Naive thymus-derived CD4-positive, alpha-beta T cell (primary cell): ENCODE measurements at regions not wholly inside any gene's neighbourhood (a gene's known extent, or its start where the extent isn't known, plus 50 kb on each side); places are given as distances from the start of the nearest gene placed in this dataset.
"Not testable (repeated sequence)": the region's sequence is repeated elsewhere in the genome, so short reads cannot be mapped to it uniquely, and the experiment has no call there.

Experiments
- ATAC-seq: fragments of 150-1000 bp; cut with Tn5 transposase; 2 replicates; pipeline ENCODE4 v1.10.0; 2021; ENCODE audit warnings: mild to moderate bottlenecking, moderate library complexity
- CTCF ChIA-PET: fragments of 350-600 bp; sonication (Branson Sonifier 250); formaldehyde crosslinking; loops from one replicate; lab custom pipeline; 2021; ENCODE audit warnings: antibody characterized with exemption; lab: Charles Lee
- POLR2A ChIA-PET: fragments of 350-600 bp; sonication (Branson Sonifier 250); formaldehyde crosslinking; loops from one replicate; lab custom pipeline; 2021; ENCODE audit warnings: antibody characterized with exemption, inconsistent platforms; lab: Charles Lee
- DNase-seq, 9 donors: peaks; one replicate each; pipeline versions ENCODE4 v3.0.0 to v3.0.0-alpha.2; 2020 to 2022; ENCODE audit warnings: mixed read lengths in 1 of 9
- H3K27ac ChIP-seq: one replicate; pipeline ENCODE4 v1.7.0; 2013; ENCODE audit warnings: mild to moderate bottlenecking, low read depth, low read length, moderate library complexity
- H3K27me3 ChIP-seq, 2 donors: one replicate each; pipeline ENCODE4 v1.7.0; 2013; ENCODE audit warnings: low read length in 2 of 2, mild to moderate bottlenecking in 2 of 2, moderate library complexity in 2 of 2; ENCODE audit not compliant: control insufficient read depth in 2 of 2, insufficient read depth in 2 of 2
- H3K36me3 ChIP-seq, 3 experiments: 1 replicate in 2 of 3; 2 replicates in 1 of 3; pipeline ENCODE4 v1.7.0; 2013; ENCODE audit warnings: low read length in 3 of 3, mild to moderate bottlenecking in 3 of 3, moderate library complexity in 1 of 3; ENCODE audit not compliant: insufficient read depth in 3 of 3, control insufficient read depth in 2 of 3
- H3K4me1 ChIP-seq, 2 donors: one replicate each; pipeline ENCODE4 v1.7.0; 2013; ENCODE audit warnings: low read length in 2 of 2, mild to moderate bottlenecking in 2 of 2, moderate library complexity in 1 of 2; ENCODE audit not compliant: control insufficient read depth in 2 of 2, insufficient read depth in 2 of 2
- H3K4me3 ChIP-seq: 2 replicates; pipeline ENCODE4 v1.7.0; 2013; ENCODE audit warnings: mild to moderate bottlenecking, low read length
- H3K9me3 ChIP-seq, 3 experiments: 1 replicate in 2 of 3; 2 replicates in 1 of 3; pipeline ENCODE4 v1.7.0; 2013; ENCODE audit warnings: low read length in 3 of 3; ENCODE audit not compliant: control insufficient read depth in 2 of 3
- H3K27ac Mint-ChIP-seq, 9 donors: one replicate each; pipeline ENCODE4 v1.8.0; 2020 to 2022; ENCODE audit warnings: mixed read lengths in 9 of 9, mild to moderate bottlenecking in 8 of 9, moderate library complexity in 5 of 9, inconsistent platforms in 2 of 9
- H3K27me3 Mint-ChIP-seq, 5 donors: one replicate each; pipeline ENCODE4 v1.8.0; 2021 to 2022; ENCODE audit warnings: mixed read lengths in 5 of 5, mild to moderate bottlenecking in 1 of 5
- H3K36me3 Mint-ChIP-seq, 5 donors: one replicate each; pipeline ENCODE4 v1.8.0; 2020 to 2022; ENCODE audit warnings: mixed read lengths in 5 of 5, mild to moderate bottlenecking in 3 of 5, inconsistent platforms in 1 of 5
- H3K4me1 Mint-ChIP-seq, 7 donors: one replicate each; pipeline ENCODE4 v1.8.0; 2020 to 2022; ENCODE audit warnings: mixed read lengths in 7 of 7, mild to moderate bottlenecking in 3 of 7, inconsistent platforms in 1 of 7
- H3K4me3 Mint-ChIP-seq, 10 donors: one replicate each; pipeline ENCODE4 v1.8.0; 2020 to 2022; ENCODE audit warnings: mild to moderate bottlenecking in 10 of 10, mixed read lengths in 10 of 10, moderate library complexity in 6 of 10, inconsistent platforms in 2 of 10
- H3K9me3 Mint-ChIP-seq, 11 donors: one replicate each; pipeline ENCODE4 v1.8.0; 2020 to 2022; ENCODE audit warnings: mixed read lengths in 11 of 11, mild to moderate bottlenecking in 4 of 11, inconsistent platforms in 1 of 11, moderate library complexity in 1 of 11
- intact Hi-C, 2 donors: fragments of 100-400 bp; cut with micrococcal nuclease; formaldehyde crosslinking; loops; one replicate each; pipeline ENCODE4 v1.15.1; 2023

DNA sequence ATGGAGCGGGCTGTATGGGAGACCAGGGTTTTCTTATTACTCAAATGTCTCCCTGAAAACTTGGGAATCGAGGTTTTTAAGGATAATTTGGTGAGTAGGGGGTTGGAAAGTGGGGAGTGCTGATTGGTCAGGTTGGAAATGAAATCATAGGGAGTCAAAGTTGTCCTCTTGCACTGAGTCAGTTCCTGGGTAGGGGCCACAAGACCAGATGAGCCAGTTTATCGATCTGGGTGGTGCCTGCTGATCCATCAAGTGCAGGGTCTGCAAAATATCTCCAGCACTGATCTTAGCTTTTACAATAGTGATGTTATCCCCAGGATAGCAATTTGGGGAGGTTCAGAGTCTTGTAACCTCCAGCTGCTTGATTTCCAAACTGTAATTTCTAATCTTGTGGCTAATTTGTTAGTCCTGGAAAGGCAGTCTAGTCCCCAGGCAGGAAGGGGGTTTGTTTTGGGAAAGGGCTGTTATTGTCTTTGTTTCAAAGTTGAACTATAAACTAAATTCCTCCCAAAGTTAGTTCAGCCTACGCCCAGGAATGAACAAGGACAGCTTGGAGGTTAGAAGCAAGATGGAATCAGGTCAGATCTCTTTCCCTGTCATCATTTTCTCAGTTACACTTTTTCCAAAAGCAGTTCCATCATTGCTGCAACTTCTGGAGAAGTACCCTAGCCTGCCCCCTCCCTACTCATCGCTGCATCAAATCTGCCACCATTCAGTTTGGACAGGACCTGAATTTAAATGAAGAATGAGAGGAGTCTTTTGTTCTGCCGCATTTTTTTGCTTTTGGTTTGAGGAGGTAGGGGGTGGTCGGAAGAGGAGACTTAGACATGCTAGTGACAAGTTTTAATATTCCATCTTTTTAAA lies 236.4 kb upstream of the GALNT17 start:
- CTCF ChIA-PET, POLR2A ChIA-PET, intact Hi-C loops, H3K36me3 Mint-ChIP-seq, H3K4me1 Mint-ChIP-seq, ATAC-seq, H3K4me3 Mint-ChIP-seq, H3K27me3 Mint-ChIP-seq, H3K9me3 ChIP-seq, H3K27me3 ChIP-seq, H3K4me3 ChIP-seq, H3K36me3 ChIP-seq, H3K27ac Mint-ChIP-seq, H3K27ac ChIP-seq, DNase-seq, H3K4me1 ChIP-seq: not testable (repeated sequence)
- peaks cover 0 to 32% (median 8%) of the 10 kb centered on the region in 11 donors for H3K9me3 Mint-ChIP-seq

DNA sequence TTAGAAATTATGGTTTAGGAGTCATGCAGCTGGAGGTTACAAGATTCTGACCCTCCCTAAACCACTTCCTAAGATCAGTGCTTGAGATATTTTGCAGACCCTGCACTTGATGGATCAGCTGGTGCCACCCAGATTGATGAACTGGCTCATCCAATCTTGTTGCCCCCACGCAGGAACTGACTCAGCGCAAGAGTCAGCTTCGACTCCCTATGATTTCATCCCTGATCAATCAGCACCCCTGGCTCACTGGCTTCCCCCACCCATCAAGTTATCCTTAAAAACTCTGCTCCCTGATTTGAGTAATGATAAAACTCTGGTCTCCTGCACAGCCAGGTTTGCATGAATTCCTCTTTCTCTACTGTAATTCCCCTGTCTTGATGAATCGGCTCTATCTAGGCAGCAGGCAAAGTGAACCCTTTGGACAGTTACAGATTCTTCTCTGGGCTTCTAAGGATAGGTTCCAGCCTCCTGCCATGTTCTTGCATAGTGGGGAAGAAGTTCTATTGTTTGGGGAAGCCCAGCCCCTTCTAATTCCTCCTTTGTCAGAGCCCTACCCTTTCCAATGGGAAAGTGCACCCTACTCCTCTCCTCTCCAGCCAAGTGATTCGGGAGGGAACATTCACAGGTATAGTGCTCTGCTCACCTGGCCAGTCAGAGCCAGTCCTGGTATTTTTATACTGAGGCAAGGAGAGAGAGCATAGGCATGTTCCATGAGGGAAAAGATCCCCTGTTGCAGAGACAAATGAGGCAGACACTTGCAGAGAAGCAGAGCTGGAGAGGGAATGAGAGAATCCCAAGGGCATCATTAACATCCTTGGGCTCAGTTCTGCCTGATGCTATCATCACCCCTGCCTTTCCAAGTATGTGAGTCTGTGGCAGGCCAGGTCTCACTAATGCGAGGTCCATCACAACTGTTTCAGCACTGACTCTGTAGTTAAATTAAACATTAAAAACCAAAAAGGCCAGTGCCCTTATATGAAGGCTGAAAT lies 224.4 kb upstream of the GALNT17 start:
- peaks cover 0 to 6% (median 0%) of the 10 kb centered on the region in 5 donors for H3K27me3 Mint-ChIP-seq
- DNase-seq (no peak), ATAC-seq (no peak)
- no peak overlapping the region for H3K4me3 Mint-ChIP-seq
- peaks cover 0 to 37% (median 15%) of the 10 kb centered on the region in 11 donors for H3K9me3 Mint-ChIP-seq
- ChIA-PET CTCF (no interaction called here), POLR2A (no interaction called here)
- H3K27me3 ChIP-seq = no peaks in the 10 kb centered on the region
- no peak overlapping the region for H3K4me3 ChIP-seq
- peaks cover 0 to 5% (median 0%) of the 10 kb centered on the region in 5 donors for H3K36me3 Mint-ChIP-seq
- no peaks in the 10 kb centered on the region for H3K4me1 Mint-ChIP-seq
- no peak overlapping the region for H3K27ac Mint-ChIP-seq
- intact Hi-C loops = no loop called here
- H3K9me3 ChIP-seq = no peaks in the 10 kb centered on the region
- H3K4me1 ChIP-seq = no peaks in the 10 kb centered on the region
- H3K36me3 ChIP-seq = no peaks in the 10 kb centered on the region
- H3K27ac ChIP-seq = no peak overlapping the region

DNA sequence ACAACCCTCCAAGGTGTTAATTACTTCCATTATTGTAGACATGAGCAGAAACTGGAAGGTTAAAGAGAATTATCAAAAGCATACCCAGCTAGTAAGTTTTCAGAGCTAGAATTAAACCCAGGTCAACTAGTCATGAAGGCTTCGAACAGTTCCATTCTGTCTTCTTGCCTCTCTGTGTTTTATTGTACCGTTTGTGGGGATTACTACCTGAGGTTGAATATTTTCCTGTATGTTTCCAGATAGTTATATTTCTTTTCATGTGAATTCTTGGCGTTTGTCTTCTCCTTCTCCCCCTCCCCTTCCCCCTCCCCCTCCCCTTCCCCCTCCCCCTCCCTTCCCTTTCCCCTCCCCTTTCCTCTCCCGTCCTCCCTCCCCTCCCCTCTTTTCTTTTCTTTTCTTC lies 218.0 kb upstream of the GALNT17 start:
- CTCF ChIA-PET = no interaction called here
- ATAC-seq = no peak
- intact Hi-C loops = no loop called here

DNA sequence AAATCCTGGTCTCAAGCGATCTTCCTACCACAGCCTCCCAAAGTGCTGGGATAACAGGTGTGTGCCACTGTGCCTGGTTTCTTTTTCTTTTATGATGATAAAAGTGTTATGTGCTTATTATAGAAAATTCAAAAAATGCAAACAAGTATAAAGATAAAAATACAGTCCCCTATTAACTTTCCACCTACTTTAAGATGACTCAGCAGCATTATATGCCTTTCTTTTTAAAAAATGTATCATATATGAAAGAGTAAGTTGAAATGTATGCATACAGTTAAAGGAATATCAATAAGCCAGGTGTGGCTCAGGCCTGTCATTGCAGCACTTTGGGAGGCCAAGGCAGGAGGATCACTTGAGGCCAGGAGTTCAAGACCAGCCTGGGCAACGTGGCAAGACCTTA lies 216.9 kb upstream of the GALNT17 start:
- intact Hi-C loops = no loop called here
- ATAC-seq = no peak
- Histone ChIP-seq H3K4me3 (no peak overlapping the region), H3K9me3 (peaks cover 0 to 4% (median 0%) of the 10 kb centered on the region in 3 experiments), H3K27me3 (no peaks in the 10 kb centered on the region), H3K27ac (no peak overlapping the region), H3K36me3 (no peaks in the 10 kb centered on the region), H3K4me1 (no peaks in the 10 kb centered on the region)
- ChIA-PET POLR2A (no interaction called here), CTCF (no interaction called here)
- Mint-ChIP-seq H3K36me3 (no peaks in the 10 kb centered on the region), H3K27ac (no peak overlapping the region), H3K9me3 (peaks cover 3 to 16% (median 10%) of the 10 kb centered on the region in 11 donors), H3K27me3 (peaks cover 0 to 3% (median 0%) of the 10 kb centered on the region in 5 donors), H3K4me1 (no peaks in the 10 kb centered on the region), H3K4me3 (no peak overlapping the region)
- no peak for DNase-seq

More for the DNA sequence above, 218.0 kb upstream of the GALNT17 start:
- no peak overlapping the region for H3K27ac ChIP-seq
- H3K27me3 ChIP-seq = no peaks in the 10 kb centered on the region
- Mint-ChIP-seq H3K27ac (no peak overlapping the region), H3K36me3 (no peaks in the 10 kb centered on the region), H3K4me3 (no peak overlapping the region), H3K27me3 (peaks cover 0 to 3% (median 0%) of the 10 kb centered on the region in 5 donors), H3K4me1 (no peaks in the 10 kb centered on the region), H3K9me3 (peaks cover 1 to 16% (median 8%) of the 10 kb centered on the region in 11 donors)
- no peak for DNase-seq
- H3K4me1 ChIP-seq = no peaks in the 10 kb centered on the region
- POLR2A ChIA-PET = no interaction called here
- H3K36me3 ChIP-seq = no peaks in the 10 kb centered on the region
- no peaks in the 10 kb centered on the region for H3K9me3 ChIP-seq
- no peak overlapping the region for H3K4me3 ChIP-seq

DNA sequence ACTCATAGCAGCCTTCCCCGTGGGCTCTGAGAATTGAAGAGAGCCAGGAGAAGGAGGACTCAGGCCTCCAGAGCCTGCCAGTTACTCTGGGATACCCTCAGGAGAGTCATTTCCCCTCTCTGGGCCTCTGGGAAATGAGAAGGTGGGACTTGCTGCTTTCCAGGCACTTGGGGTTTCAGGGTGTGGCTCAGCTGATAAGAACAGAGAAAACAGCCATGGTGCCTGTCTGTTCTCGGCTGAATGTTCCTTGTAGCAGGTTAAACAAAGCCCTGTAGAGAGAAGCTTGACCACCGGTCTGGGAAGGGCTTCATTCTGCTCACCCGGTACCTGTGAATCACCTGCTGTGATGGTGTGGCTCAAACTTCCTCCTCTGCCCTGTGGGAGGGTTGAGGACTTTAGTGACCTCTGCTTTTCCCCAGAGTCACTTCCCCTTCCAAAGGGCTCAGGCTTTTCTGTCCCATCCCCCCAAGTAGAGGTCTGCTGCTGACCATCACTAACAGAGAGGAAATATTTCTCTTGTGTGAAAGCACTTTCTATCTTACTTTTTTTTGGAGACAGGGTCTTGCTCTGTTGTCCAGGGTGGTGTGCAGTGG lies 212.4 kb upstream of the GALNT17 start:
- H3K9me3 ChIP-seq = peaks cover 0 to 4% (median 0%) of the 10 kb centered on the region in 3 experiments
- no peak overlapping the region for H3K27ac ChIP-seq
- DNase-seq (no peak), ATAC-seq (no peak)
- ChIA-PET POLR2A (no interaction called here), CTCF (no interaction called here)
- H3K27me3 Mint-ChIP-seq = no peaks in the 10 kb centered on the region
- peaks cover 0 to 4% (median 0%) of the 10 kb centered on the region in 5 donors for H3K36me3 Mint-ChIP-seq
- peaks cover 0 to 2% (median 0%) of the 10 kb centered on the region in 7 donors for H3K4me1 Mint-ChIP-seq
- peaks cover 0 to 16% (median 8%) of the 10 kb centered on the region in 11 donors for H3K9me3 Mint-ChIP-seq
- no peak overlapping the region for H3K4me3 Mint-ChIP-seq
- intact Hi-C loops = no loop called here
- no peaks in the 10 kb centered on the region for H3K27me3 ChIP-seq
- H3K4me1 ChIP-seq = no peaks in the 10 kb centered on the region
- no peak overlapping the region for H3K4me3 ChIP-seq
- H3K36me3 ChIP-seq = no peaks in the 10 kb centered on the region
- H3K27ac Mint-ChIP-seq = no peak overlapping the region

DNA sequence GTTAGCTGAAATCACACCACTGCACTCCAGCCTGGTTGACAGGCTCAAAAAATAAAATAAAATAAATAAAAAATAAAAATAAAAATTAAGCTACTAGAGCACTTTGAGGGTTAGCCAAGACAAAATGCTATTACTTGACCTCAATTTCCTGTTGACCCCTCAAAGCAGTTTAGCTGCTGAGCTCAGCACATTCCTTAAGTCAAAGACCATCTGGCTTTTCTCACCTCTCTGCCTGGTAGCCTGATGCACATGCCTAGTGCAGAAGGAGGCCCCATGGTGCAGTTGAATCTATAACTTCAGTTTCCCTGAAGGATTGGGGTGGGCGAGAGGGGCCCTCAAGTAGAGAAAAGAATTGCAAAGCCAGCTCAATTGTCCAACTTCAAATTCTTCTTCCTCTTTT lies 211.1 kb upstream of the GALNT17 start:
- H3K36me3 ChIP-seq = no peaks in the 10 kb centered on the region
- intact Hi-C loops = no loop called here
- no peak overlapping the region for H3K27ac Mint-ChIP-seq
- peaks cover 0 to 2% (median 0%) of the 10 kb centered on the region in 7 donors for H3K4me1 Mint-ChIP-seq
- H3K4me1 ChIP-seq = no peaks in the 10 kb centered on the region
- H3K9me3 ChIP-seq = peaks cover 0 to 4% (median 0%) of the 10 kb centered on the region in 3 experiments
- H3K27ac ChIP-seq = no peak overlapping the region
- no peak overlapping the region for H3K4me3 Mint-ChIP-seq
- peaks cover 0 to 4% (median 0%) of the 10 kb centered on the region in 5 donors for H3K36me3 Mint-ChIP-seq
- no peaks in the 10 kb centered on the region for H3K27me3 Mint-ChIP-seq
- DNase-seq (no peak), ATAC-seq (no peak)
- ChIA-PET POLR2A (no interaction called here), CTCF (no interaction called here)
- H3K4me3 ChIP-seq = no peak overlapping the region
- H3K27me3 ChIP-seq = no peaks in the 10 kb centered on the region
- H3K9me3 Mint-ChIP-seq = peaks cover 0 to 21% (median 10%) of the 10 kb centered on the region in 11 donors
